OCI-LY7 (cell line): ENCODE measurements at regions not wholly inside any gene's neighbourhood (a gene's known extent, or its start where the extent isn't known, plus 50 kb on each side); places are given as distances from the start of the nearest gene placed in this dataset.

Experiments used
- EZH2phosphoT487 ChIP-seq: fragments of 200-600 bp; sonication (generic); IDR thresholded peaks from 2 replicates; pipeline ENCODE4 v1.6.1; 2018; ENCODE audit warnings: low read depth, borderline replicate concordance, mild to moderate bottlenecking, mixed run types, antibody characterized with exemption, low read length, moderate library complexity, mixed read lengths
- TF ChIP-seq, protein P1 (sequence below): fragments of 200-600 bp; sonication (generic); conservative IDR thresholded peaks from 2 replicates; pipeline ENCODE4 v1.5.1; 2014; ENCODE audit warnings: mild to moderate bottlenecking, antibody characterized with exemption, low read length, moderate library complexity, mixed read lengths

DNA sequence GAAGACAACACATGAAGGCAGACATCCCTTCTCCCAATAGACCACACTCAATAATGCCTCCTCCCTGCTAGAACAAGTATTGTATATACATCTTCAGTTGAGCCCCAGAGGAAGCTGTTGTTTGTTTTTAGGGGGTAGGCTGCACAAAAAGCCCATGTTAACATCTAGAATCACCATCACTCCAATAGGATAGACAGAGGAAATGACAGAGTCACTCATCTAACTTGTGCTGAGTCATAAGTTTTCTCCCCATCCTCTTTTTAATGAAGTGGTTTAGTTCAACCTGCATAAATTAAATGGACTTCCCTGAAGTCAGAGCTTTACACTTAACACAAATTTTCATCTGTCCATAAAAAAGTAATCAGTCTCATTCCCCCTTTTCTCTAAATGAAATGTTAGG is 122.9 kb upstream of the SPATA12 start:
- TF ChIP-seq, protein P1, sequence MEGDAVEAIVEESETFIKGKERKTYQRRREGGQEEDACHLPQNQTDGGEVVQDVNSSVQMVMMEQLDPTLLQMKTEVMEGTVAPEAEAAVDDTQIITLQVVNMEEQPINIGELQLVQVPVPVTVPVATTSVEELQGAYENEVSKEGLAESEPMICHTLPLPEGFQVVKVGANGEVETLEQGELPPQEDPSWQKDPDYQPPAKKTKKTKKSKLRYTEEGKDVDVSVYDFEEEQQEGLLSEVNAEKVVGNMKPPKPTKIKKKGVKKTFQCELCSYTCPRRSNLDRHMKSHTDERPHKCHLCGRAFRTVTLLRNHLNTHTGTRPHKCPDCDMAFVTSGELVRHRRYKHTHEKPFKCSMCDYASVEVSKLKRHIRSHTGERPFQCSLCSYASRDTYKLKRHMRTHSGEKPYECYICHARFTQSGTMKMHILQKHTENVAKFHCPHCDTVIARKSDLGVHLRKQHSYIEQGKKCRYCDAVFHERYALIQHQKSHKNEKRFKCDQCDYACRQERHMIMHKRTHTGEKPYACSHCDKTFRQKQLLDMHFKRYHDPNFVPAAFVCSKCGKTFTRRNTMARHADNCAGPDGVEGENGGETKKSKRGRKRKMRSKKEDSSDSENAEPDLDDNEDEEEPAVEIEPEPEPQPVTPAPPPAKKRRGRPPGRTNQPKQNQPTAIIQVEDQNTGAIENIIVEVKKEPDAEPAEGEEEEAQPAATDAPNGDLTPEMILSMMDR, result no peak
- TF ChIP-seq EZH2phosphoT487, result no peak
